Skeletal muscle tissue (tissue), 3 donors: ENCODE measurements at regions not wholly inside any gene's neighbourhood (a gene's known extent, or its start where the extent isn't known, plus 50 kb on each side); places are given as distances from the start of the nearest gene placed in this dataset.

Source experiments
- H3K27ac ChIP-seq: one replicate; pipeline ENCODE4 v1.7.0; 2013; ENCODE audit warnings: mild to moderate bottlenecking, low read depth, low read length, inconsistent platforms
- H3K27me3 ChIP-seq, 3 donors: one replicate each; pipeline ENCODE4 v1.7.0; 2013; ENCODE audit warnings: low read length in 3 of 3; ENCODE audit not compliant: control insufficient read depth in 3 of 3, insufficient read depth in 3 of 3
- H3K36me3 ChIP-seq, 3 donors: one replicate each; pipeline ENCODE4 v1.7.0; 2013; ENCODE audit warnings: low read length in 3 of 3; ENCODE audit not compliant: control insufficient read depth in 3 of 3, insufficient read depth in 3 of 3
- H3K4me1 ChIP-seq, 3 donors: one replicate each; pipeline ENCODE4 v1.7.0; 2013; ENCODE audit warnings: low read length in 3 of 3, mild to moderate bottlenecking in 3 of 3; ENCODE audit not compliant: control insufficient read depth in 3 of 3, insufficient read depth in 3 of 3
- H3K4me3 ChIP-seq, 3 donors: one replicate each; pipeline ENCODE4 v1.7.0; 2013; ENCODE audit warnings: low read length in 3 of 3
- H3K9ac ChIP-seq, 3 donors: one replicate each; pipeline ENCODE4 v1.7.0; 2013; ENCODE audit warnings: low read length in 3 of 3, mild to moderate bottlenecking in 3 of 3, moderate library complexity in 2 of 3, low read depth in 1 of 3
- H3K9me3 ChIP-seq, 3 donors: one replicate each; pipeline ENCODE4 v1.7.0; 2013; ENCODE audit warnings: low read length in 3 of 3; ENCODE audit not compliant: control insufficient read depth in 3 of 3
- donor health status: Osteomylitis.

DNA sequence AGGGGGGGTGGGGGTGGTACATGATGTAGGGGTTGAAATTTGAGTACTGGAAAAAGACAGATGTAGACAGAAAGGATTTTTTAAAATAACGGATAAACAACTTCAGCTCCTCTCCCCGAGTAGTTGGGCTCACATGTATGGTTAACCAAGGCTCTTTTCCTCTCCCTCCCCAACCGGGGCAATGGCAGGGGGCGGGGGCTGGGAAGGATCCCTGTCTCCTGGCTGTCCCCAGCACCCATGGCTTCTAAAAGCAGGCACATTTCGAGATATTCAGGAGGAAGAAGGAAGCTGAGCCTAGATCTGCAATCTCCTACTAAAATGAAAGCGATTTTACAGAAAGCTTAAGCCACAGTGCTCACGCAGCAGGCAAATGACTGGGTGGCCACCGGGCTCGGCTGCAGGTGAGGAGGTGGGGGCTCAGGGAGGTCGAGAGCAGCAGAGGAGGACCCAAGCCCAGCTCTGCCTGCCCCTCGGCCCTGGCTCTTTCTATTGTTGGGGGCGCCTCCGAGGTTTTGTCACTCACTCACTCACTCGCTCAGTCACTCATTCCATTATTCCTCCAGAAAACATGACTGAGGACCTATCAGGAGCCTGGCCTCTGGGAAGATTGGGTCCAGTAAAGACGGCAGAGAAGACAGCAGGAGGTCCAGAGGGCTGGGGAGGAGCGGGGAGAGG is 573.3 kb downstream of the PTPRU start:
- Histone ChIP-seq H3K36me3 (no peaks in the 10 kb centered on the region), H3K27ac (no peak overlapping the region), H3K4me1 (peaks cover 6 to 8% (median 7%) of the 10 kb centered on the region in 3 donors), H3K9me3 (no peaks in the 10 kb centered on the region), H3K27me3 (peaks cover 0 to 4% (median 0%) of the 10 kb centered on the region in 3 donors), H3K9ac (no peak overlapping the region), H3K4me3 (no peak overlapping the region)

- H3K27me3 ChIP-seq: peaks cover 1 to 14% (median 2%) of the 10 kb centered on the region in 3 donors
- no peak overlapping the region for H3K9ac ChIP-seq
- no peak overlapping the region for H3K4me3 ChIP-seq
- peaks cover 6 to 9% (median 8%) of the 10 kb centered on the region in 3 donors for H3K4me1 ChIP-seq
- H3K9me3 ChIP-seq: no peaks in the 10 kb centered on the region
- no peak overlapping the region for H3K27ac ChIP-seq
- no peaks in the 10 kb centered on the region for H3K36me3 ChIP-seq
Observed at GRCh38 chr1:29808141-29808995, 572.0 kb downstream of the PTPRU start.

DNA sequence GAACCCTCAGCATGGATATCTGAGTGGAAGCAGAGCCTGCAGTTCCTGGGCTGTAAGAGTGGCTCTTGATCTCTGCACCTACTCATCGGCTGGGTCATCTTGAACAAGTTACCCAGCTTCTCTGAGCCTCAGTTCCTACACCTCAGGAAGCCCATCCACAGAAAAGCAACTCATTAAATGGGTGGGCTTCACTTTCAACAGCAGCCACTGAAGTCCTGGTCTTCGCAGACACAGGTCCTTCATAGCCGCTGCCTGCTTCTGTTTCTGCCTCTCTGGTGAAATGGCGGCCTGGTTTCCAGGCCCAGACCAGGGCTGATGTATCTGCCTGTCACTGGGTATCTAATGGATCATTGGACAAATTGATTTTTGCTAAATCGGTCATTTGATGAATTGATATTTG is 571.4 kb downstream of the PTPRU start:
- Histone ChIP-seq H3K4me3 (no peak overlapping the region), H3K9ac (no peak overlapping the region), H3K9me3 (no peaks in the 10 kb centered on the region), H3K4me1 (peaks cover 6 to 9% (median 8%) of the 10 kb centered on the region in 3 donors), H3K27ac (no peak overlapping the region), H3K36me3 (no peaks in the 10 kb centered on the region), H3K27me3 (peaks cover 6 to 21% (median 7%) of the 10 kb centered on the region in 3 donors)

DNA sequence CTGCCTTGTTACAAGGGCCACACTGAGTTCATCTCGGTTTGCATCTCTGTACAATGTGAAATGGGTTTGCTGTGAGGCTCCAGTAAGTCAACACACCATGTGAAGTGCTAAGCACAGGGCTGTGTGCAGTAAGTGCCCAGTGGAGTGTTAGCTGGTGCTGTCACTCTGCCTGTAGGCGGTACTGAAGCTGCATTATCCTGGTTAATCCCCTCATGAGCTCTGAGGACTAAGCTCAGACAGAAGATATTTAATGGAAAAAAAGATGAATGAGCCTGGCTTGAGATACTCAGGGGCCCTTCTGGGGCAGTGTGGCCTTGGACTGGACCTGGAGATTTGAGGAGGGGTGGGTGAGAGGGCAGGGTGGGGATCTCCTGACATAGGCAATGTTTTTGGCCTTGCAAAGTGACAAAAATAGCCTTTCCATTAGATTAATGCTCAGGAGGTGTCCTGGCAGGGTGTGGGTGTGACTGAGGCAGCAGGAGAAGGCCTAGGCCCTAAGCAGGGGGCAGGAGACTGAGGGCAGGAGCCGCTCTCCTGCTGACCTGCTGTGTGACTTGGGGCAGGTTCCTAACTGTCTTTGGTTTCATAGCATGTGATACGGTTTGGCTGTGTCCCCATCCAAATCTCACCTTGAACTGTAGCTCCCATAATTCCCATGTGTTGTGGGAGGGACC is 570.5 kb downstream of the PTPRU start:
- H3K27ac ChIP-seq: no peak overlapping the region
- H3K9ac ChIP-seq: no peak overlapping the region
- no peak overlapping the region for H3K4me3 ChIP-seq
- H3K9me3 ChIP-seq: no peaks in the 10 kb centered on the region
- peaks cover 4 to 8% (median 4%) of the 10 kb centered on the region in 3 donors for H3K4me1 ChIP-seq
- H3K27me3 ChIP-seq: peaks cover 9 to 29% (median 10%) of the 10 kb centered on the region in 3 donors
- H3K36me3 ChIP-seq: no peaks in the 10 kb centered on the region

DNA sequence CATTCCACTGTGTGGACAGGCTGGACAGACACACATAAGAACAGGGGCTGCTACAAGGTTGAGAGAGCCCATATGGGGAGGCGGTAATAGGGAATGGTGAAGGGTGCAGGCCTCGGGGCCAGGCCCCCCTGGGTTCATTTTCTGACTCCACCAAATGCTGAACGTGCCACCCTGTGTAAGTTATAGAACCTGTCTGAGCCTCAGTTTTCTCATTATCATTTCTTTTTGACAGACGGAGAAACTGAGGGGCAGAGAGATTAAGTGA is 569.5 kb downstream of the PTPRU start:
- Histone ChIP-seq H3K4me3 (no peak overlapping the region), H3K9me3 (no peaks in the 10 kb centered on the region), H3K27ac (no peak overlapping the region), H3K9ac (no peak overlapping the region), H3K36me3 (no peaks in the 10 kb centered on the region), H3K27me3 (peaks cover 14 to 38% (median 15%) of the 10 kb centered on the region in 3 donors), H3K4me1 (peaks cover 7 to 12% (median 7%) of the 10 kb centered on the region in 3 donors)

DNA sequence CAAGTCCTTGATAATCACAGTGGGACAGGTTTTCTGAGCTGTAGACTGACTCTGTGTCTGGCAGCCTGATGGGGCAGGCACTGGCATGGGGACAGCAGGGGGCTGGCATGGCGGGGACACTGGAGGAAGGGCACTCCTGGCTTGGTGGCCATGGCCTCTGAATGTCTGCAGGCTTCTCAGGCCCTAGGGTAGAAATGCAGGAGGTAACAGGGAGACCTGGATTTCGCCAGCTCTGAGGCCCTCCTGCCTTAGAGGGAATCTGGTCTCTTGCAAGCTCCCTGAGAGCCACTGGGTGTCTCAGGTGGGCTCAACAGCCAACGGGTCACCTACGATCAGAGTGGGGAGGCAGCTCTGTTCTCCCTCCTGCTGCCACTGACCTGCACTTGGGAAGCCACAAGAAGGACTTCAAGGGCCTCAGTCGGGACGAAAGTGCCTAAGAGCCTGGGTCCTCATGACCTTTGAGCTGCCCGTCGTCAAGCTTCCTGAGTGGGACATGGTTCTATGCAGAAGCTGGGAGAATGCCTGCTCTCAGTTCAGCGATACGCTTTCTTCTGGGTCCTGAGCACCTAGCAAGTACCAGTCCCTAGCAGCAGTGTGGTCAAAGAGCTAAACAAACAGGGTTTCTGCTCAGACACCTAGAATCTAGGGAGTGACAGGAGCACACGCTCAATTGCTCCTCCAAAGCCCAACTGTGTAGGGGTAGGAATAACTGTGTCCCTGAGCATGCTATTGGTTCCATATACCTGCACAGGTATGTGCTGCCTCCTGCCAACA is 569.0 kb downstream of the PTPRU start:
- no peak overlapping the region for H3K9ac ChIP-seq
- H3K27ac ChIP-seq: no peak overlapping the region
- peaks cover 14 to 43% (median 20%) of the 10 kb centered on the region in 3 donors for H3K27me3 ChIP-seq
- H3K4me3 ChIP-seq: no peak overlapping the region
- H3K9me3 ChIP-seq: no peaks in the 10 kb centered on the region
- peaks cover 7 to 12% (median 7%) of the 10 kb centered on the region in 3 donors for H3K4me1 ChIP-seq
- H3K36me3 ChIP-seq: no peaks in the 10 kb centered on the region

DNA sequence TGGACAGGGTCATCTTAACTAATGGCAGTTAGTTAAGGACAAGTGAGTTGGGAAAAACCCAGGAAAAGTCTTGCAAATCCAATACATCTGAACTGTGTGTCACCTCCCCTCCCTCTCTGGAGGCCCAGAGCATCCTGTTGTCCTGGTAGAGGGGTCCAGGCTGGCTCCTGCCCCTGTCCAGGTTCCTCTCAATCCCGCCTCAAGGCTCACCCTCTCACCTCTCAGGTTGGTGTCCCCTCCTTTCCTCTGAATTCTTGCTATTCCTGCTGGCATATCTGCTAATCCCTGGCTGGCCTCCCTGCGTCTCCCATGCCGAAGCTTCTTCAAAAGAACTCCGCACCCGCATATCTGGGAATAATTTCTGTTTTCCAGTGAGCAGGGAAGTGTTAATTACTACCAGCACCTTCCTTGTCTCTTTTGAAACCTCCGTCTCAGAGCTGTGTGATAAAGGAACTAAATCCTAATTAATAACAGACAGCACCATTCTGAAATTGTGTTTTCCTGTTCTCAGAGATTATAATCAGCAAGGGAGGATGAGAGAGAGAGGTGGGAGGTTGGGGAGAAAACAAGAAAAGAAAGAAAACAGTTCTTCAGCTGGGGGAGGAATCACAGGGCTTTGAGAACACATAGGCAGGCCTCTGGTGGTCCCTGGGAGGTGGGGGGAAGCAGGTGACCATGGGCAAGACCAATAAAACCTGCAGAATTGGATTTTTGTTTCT is 568.0 kb downstream of the PTPRU start:
- no peak overlapping the region for H3K4me3 ChIP-seq
- H3K9ac ChIP-seq: no peak overlapping the region
- H3K9me3 ChIP-seq: no peaks in the 10 kb centered on the region
- H3K27me3 ChIP-seq: peaks cover 14 to 38% (median 20%) of the 10 kb centered on the region in 3 donors
- no peaks in the 10 kb centered on the region for H3K36me3 ChIP-seq
- no peak overlapping the region for H3K27ac ChIP-seq
- H3K4me1 ChIP-seq: peaks cover 7 to 12% (median 7%) of the 10 kb centered on the region in 3 donors

- Histone ChIP-seq H3K27me3 (peaks cover 14 to 38% (median 20%) of the 10 kb centered on the region in 3 donors), H3K27ac (no peak overlapping the region), H3K9ac (no peak overlapping the region), H3K4me3 (no peak overlapping the region), H3K4me1 (peaks cover 7 to 12% (median 7%) of the 10 kb centered on the region in 3 donors), H3K36me3 (no peaks in the 10 kb centered on the region), H3K9me3 (no peaks in the 10 kb centered on the region)
Observed at GRCh38 chr1:29803486-29803885, 567.2 kb downstream of the PTPRU start.
